LoVo (cell line): ENCODE measurements at regions not wholly inside any gene's neighbourhood (a gene's known extent, or its start where the extent isn't known, plus 50 kb on each side); places are given as distances from the start of the nearest gene placed in this dataset.
A peak's percentile ranks its signal among the peaks of the same experiment; 100 is the strongest.

Source experiments
- DNase-seq: peaks from one replicate; pipeline ENCODE4 v3.0.0-alpha.2; 2016; ENCODE audit warnings: low spot score

DNA sequence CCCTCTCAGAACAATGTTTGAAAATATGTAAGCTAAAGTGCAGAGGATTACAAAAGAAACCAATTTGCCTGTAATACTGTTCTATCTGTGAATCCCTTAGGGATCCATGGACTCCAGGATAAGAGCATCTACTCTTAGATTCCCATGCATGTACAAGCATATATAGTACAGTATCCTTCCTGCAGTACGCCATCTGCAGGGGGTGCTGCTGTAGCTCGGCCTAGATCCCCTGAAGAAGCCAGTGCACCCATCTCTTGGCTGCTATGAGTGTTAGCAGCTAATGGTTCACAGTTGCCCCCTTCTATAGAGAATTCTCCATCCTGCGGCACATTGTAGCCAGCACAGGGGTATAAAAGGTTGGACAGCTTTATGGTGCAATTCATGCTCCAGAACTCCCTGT, 61.8 kb upstream of the SLC30A5 start:
- no peak for DNase-seq

DNA sequence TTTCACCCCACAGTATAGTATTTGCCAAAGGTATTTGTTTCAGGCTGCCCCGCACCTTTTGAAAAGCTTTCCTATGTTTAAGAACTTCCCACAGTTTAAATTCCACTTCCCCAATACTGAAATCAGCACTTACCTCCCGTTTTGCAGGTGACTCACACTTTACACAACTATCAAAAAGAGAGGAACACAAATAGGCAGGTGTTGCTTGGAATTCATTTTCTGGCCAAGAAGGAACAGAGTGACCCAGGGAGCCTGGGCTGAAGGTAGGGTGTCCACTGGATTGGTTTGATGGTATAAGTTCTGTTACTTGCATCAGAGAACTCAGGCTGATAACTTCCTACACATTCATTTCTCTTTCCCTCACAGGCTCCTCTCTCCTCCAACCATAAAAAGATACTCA, 60.1 kb upstream of the SLC30A5 start:
- no peak for DNase-seq

DNA sequence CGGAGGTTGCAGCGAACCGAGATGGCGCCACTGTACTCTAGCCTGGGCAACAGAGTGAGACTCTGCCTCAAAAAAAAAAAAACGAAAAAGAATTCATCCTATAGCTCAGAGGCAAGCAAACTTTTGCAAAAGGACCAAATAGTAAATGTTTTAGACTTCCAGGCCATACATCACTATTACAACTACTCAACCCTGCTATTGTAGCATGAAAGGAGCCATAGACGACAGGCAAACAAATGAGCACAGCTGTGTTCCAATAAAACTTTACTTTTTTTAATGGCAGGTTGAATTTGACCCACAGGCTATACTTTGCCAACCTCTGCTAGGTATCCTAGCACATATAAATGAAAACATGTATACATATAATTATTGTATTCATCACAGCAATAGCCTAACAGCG, 58.9 kb upstream of the SLC30A5 start:
- no peak for DNase-seq

DNA sequence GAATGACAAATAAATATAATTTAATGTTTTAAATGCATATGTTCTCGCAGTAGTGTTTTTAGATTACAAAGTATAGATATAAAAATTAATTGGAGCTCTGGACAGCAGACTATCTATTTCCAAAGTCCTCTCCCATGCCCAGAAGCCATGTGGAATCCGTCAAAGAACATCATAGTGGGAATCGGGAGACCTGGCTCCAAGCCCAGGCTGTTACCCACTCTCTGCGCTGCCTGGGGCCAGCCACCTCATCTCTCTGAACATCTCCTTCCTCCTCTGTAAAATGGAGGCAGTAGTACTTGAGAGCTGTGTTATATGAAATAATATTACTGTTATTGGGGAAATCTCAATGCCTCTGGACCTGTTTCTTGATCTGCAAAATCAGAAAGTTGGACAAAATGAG, 58.1 kb upstream of the SLC30A5 start:
- DNase-seq = no peak

DNA sequence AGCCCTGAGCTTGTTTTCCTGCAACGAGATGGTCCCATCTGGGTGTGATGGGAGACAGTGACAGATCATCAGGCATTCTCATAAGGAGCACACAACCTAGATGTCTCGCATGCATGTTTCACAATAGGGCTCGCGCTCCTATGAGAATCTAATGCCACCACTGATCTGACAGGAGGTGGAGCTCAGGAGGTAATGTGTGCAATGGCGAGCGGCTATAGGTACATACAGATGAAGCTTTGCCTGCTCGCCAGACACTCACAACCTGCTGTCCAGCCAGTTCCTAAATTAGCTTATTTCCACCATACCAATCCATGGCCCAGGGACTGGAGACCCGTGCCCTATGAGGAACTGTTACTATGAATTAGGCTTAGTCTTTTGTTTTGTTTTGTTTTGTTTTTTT, 55.3 kb upstream of the SLC30A5 start:
- DNase-seq = no peak

DNA sequence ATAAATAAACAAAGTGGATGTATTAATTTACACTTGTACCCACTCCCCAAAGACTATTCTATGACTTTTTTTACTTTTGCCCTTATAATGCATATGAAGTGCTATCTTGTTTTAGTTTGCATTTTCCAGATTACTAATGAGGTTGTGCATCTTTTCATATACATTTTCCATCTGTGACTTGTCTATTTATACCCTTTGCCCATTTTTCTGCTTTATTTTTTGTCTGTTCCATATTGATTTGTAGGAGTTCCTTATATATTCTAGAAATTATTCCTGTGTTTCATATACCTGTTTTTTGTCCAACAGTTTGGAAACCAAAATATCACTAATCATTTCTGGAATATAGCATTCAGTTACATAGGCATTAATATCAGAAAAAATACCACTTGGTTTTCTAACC, 54.0 kb upstream of the SLC30A5 start:
- DNase-seq = no peak

DNA sequence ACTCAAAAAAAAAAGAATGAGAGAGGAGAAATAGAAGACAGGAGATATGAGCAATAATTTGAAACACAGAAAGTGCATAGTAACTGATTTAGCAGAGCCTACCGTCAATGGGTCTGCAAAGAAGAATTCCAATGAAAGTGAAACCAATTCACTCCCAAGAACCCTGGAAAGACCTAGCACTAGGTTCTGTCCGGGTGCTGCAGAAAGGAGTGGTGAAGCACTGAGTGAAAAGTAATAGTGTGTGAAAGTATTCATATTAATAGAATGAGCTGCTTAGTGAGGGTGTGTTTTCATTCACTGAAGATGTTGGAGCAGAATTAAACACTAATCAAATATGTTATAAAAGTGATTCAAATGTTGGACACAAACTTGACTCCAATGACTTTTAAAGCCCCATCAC, 51.3 kb upstream of the SLC30A5 start:
- DNase-seq = no peak

DNA sequence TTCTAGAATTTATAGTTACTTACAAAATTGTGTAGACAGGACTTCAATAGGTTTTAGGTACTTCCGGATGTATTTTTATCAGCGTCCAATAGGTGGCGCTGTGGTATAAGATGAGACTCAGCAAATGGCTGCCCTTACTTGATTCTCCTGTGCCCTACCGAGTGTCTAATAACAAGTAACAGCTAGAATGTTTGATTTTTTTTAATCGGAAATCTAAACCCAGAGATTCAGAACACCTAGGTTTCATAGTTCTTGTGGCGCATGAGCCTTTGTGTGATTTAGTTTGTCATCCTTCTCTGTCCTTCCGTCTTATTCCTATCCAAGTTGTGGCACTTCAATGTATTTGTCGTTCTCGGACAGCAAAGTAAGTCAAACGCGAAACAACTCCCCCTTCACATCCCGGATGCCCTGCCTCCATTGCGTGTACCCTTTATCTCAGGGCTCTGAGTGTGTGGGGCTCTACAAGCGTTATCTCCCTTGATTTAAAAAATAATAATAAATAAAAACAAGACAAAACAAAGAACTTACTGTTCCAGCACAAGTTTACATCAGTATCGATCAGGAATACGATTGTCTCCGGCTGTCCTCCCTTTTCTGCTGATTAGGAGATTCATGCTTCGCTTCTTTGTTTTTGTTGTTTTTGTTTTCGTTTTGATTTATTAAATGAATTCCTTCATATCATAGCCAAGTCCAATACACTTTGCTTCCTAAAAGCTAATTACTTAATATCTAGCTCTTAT, 50.7 kb upstream of the SLC30A5 start:
- DNase-seq = peak; percentile 93

DNA sequence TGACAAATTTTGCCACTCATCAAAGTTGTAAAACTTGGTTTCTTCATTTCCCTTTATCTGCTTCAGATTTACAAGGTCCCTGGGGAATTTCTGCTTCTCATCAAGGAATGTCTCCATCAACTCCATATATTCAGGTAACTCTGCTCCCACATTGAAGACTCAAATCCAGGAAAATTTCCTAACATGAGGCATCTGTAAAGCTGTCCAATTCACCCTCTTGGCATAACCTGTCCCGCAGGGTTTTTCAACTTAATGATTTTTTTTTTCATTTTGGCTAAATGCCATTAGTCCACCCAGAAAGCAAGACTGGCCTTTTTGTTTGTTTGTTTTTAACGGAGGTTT, 50.2 kb upstream of the SLC30A5 start:
- DNase-seq = no peak
